HEK293T (cell line): ENCODE measurements at regions not wholly inside any gene's neighbourhood (a gene's known extent, or its start where the extent isn't known, plus 50 kb on each side); places are given as distances from the start of the nearest gene placed in this dataset.

Experiments
- ARNT ChIP-seq: fragments of 450-650 bp; IDR thresholded peaks from 2 replicates; pipeline ENCODE4 v1.6.1; 2017; ENCODE audit warnings: mild to moderate bottlenecking
- BHLHE40 ChIP-seq: fragments of 450-650 bp; IDR thresholded peaks from 2 replicates; pipeline ENCODE4 v1.6.1; 2016; ENCODE audit warnings: mild to moderate bottlenecking, moderate library complexity, borderline replicate concordance
- ELF4 ChIP-seq: fragments of 450-650 bp; IDR thresholded peaks from 2 replicates; pipeline ENCODE4 v1.6.1; 2017; ENCODE audit warnings: antibody characterized with exemption
- FOXA1 ChIP-seq: fragments of 450-650 bp; IDR thresholded peaks from 2 replicates; pipeline ENCODE4 v1.6.1; 2016; ENCODE audit warnings: mild to moderate bottlenecking
- FOXM1 ChIP-seq: fragments of 450-650 bp; IDR thresholded peaks from 2 replicates; pipeline ENCODE4 v1.6.1; 2017; ENCODE audit warnings: mild to moderate bottlenecking, borderline replicate concordance
- LEF1 ChIP-seq: fragments of 450-650 bp; IDR thresholded peaks from 2 replicates; pipeline ENCODE4 v1.6.1; 2017; ENCODE audit warnings: mild to moderate bottlenecking, borderline replicate concordance
- PKNOX1 ChIP-seq: fragments of 450-650 bp; IDR thresholded peaks from 2 replicates; pipeline ENCODE4 v1.6.1; 2016
- SP1 ChIP-seq: fragments of 450-650 bp; IDR thresholded peaks from 2 replicates; pipeline ENCODE4 v1.6.1; 2017
- SUZ12 ChIP-seq: fragments of 450-650 bp; IDR thresholded peaks from 2 replicates; pipeline ENCODE4 v1.6.1; 2016; ENCODE audit warnings: mild to moderate bottlenecking

GRCh38 chr5:56638061-56638621 lies 177.2 kb upstream of the MAP3K1 start:
- TF ChIP-seq ARNT (no peak), FOXA1 (no peak), BHLHE40 (no peak), FOXM1 (no peak), LEF1 (no peak), ELF4 (no peak), SP1 (no peak), SUZ12 (no peak), PKNOX1 (no peak)
